Stimulated activated naive CD4-positive, alpha-beta T cell (primary cell): ENCODE measurements at regions not wholly inside any gene's neighbourhood (a gene's known extent, or its start where the extent isn't known, plus 50 kb on each side); places are given as distances from the start of the nearest gene placed in this dataset.

ENCODE experiments used
- DNase-seq, 6 experiments: peaks; one replicate each; lab custom pipeline; 2025; lab: John Stamatoyannopoulos, UW

DNA sequence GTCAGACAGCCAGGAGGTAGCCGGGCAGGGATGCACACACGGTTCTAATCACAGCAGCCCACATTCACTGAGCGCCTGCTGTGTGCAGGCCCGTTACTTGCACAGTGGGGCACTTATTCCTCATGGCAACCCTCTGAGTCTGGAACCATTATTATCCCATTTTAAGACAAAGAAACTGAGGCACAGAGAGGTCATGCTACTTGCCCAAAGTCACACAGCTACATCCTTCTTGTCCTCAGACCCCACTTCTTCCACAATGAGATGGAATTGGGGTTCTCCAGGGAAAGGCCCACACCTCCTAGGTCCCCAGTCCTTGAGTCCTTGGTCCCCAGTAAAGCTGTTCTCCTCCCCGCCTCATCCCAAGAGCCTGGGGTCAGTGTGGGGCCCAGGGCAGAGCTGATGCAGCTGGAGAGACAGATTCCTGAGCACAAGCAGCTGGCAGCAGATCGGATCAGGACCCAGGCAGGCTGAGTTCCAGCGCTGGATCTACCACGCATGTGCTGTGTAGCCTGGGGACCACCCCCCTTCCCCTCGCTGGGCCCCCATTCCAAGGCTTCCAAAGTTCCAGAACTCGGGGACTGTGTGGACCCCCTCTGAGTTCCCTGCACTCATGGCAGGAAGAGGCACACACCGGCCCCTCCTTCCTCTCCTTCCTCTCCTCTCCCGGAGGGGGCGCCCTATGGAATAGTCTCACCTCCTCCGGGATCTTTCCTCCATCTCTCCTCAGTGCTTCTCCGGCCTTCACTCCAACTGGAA lies 393.4 kb downstream of the MATN1 start:
- DNase-seq = no peak

DNA sequence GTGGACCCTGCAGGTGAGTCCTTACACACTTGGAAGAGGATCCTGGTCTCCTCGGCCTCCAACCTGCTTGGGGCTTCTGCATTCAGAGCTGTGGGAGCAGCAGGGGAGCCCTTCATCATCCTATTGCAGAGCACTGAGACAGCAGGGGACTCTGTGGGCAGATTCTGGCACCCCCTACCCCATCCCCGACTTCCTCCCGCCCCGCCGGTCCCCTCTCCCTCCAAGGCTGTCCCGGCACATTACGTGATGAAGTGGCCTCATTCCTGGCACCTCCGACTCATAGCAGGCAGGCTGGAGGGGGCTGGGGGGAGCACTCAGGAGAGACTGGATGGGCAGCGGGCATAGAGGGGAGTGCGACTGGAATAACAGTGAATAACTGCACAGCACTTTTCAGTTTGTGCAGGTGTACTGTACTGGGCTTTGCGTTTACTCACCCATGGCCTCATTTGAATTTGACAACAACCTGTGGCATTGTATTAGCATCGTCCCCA lies 394.1 kb downstream of the MATN1 start:
- DNase-seq = no peak

DNA sequence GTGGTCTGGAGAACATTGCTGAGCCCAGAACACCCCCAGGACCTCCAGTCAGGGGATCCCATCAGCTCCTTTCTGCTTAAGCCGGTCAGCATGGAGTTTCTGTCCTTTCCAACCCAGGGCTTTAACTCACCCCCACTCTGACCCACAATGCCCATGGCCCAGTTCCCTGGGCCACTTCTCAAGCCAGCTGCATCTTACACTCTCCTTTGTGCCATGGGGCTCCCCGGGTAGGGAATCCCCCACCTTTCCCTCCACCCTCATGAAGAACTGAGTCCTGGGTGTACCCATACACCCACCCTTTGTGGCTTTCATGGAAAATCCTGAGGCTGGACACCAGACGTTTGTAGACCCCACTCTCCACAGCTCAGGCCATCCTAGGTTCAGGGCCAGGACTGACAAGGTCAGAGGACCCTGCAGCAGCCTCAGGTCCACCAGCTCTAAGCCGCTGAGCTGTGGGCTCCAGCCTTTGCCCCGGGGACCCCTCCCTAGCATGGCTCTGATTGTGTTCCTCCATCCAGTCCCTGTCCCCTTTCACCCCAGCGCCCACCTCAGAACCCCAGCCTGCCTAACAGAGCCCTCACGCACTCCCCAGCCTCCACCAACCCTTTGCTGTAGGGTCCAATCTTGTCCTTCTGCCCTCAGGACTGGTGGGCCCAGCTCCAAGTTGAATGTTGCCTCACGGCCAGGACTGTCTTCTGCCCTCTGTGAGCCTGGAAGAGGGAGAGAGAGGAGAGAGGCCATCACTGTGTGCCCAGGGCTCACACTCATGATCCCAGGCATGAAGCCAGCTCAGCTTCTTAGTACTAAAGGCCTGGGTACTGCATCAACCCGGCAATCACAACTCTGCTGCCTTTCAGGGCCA lies 394.8 kb downstream of the MATN1 start:
- DNase-seq = no peak

DNA sequence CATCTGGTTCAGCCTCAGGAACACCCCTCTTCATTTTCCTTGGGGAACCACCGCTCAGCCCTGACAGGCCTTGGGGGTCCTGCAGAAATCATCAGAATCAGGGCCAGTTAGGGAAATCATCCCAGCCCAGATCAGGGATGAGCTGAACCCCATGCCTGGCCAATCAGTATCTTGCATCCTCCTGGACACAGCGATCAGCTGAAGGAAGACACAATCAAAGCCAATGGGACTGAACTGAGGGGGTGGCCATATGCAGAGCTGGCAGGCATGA lies 395.4 kb downstream of the MATN1 start:
- DNase-seq = no peak

DNA sequence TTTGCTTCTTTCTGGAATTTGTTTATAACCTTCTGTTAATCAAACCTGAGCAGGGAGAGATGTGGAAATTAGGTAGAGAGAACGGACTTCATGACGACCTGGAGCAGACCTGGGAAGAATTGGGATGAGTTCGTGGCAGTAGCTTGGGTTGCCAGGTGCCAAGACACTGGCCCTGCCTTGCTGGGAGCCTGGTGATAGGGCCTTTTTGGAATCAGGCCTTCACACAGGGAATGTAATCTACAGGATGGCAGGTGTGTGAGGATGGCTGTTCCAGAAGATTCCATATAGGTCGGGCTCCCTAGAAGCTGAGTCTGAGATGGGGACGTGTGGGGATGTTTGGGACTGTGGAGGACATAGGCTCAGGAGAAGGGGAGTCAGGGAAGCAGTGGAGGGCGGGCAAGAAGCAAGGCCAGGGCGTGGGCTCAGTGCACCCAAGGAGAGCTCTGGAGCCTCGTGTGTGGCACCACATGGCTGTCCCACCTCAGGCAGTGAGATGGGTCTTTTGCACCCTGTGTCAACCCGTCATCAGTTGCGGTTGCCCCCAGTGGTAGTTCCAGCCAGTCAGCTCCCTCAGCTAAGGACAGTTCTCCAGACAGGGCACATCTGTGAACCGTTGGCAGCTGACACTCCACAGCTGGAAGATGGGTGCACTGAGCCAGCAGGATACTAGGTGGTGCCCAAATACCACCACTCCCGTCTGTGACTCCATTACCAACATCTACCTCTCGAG lies 395.9 kb downstream of the MATN1 start:
- no peak for DNase-seq

DNA sequence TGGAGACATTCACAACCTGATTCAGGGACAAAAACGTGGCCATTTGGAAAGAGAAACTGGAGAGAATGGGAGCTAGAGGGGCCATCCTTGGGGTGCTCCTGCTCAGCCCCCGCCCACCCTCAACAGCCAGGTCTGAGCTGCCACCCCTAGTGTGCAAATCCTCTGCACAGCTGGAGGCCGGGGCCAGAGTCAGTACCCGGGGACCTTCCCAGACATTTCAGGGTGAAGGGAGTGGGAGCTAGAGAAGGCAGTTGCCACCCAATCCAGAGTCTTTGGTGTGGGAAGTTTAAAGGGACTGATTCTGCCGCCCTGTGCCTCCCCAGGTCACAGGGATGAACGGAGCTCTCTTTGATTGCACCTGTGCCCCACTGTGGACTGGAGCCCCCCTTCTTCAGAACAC lies 397.4 kb downstream of the MATN1 start:
- no peak for DNase-seq

DNA sequence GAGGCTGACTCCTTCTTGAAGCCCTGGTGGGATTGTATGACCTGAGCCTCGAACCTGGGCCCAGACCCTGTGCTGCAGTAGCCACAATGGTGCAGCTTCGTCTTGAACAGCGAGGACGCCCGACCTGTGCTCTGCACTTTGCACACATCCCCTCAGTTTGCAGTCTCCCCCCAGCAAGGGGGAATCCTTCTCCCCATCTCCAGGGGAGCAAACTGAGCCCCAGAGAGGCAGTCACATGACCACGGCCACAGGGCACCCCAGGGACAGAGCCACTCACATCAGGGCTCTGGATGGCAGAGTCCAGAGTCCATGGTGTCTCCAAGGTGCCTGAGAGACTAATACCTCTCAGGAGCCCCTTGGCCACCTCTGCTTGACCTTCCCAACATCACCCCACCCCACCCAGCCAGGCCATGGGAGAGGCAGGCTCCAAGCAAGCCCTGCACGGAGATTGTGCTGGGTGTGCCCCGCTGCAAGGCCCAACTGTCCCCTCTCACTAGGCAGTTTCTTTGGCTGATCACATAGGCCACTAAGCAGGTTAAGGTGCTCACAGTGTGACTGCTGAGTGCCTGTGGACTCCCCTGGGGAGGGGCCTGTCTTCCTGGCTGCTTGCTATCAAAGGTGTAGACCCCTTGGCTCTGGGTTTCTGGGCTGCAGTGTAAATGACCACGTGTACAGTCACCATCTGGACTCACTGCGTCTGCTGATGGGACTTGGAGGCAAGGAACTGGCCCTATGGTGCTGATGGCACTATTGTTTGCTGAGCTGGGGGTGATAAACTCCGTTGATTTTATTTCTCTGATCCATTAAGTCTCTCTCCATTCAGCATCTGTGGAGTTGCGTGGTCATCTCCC lies 398.1 kb downstream of the MATN1 start:
- DNase-seq = no peak

DNA sequence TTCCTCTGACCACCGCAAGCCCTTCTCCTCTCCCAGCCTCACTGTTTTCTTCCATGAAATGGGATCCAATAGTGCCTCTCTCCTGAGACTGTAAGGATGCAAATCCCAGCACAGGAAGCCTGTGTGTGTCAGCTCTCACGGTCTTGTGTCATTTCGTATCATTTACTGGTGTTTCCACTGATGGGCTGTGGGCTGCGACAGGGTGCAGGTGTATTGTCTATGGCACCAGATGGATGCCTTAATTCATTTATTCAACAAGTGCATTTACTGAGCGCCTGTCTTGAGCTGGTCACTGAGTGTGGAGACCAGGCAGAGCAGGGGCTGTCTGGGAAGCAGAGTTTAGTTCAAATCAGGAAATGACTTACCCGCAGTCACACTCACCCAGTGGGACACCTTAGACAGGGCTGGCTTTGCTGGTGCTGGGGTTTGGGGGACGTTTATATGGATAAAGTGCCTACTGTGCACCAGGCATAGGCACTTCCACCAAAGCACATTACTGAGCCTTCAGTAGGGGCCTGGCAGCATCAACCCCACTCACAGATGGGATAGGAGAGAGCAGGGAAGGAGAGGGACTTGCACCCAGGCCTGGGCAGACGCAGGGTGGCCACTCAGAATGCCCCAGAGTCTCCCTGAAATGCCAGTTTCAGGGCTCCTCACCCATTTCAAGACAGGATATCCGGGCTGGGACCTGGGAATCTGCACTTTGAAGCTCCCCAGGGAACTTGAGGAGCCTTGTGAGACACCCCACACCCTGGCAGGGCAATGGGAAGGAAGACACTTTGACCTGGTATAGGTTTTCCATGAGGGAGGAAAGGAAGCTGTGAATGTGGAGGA lies 398.9 kb downstream of the MATN1 start:
- no peak for DNase-seq

DNA sequence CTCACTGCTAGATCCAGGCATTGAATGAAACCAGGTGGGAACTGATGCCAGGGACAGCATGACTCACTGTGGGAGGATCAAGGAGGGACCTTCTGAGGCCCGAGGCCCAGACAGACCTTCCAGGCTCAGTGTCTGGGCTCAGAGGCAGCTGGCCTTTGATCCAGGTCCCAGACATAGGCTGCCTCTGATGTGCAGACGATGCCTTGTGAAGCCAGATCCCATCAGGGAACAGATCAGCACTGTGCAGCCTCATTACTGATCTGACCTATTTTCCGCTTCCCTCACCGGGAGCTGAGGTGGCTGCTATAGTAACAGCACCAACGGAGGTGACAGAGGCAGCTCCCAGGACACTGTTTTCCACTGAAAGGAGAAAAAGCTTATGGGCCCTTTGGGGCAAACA lies 399.5 kb downstream of the MATN1 start:
- DNase-seq = no peak

DNA sequence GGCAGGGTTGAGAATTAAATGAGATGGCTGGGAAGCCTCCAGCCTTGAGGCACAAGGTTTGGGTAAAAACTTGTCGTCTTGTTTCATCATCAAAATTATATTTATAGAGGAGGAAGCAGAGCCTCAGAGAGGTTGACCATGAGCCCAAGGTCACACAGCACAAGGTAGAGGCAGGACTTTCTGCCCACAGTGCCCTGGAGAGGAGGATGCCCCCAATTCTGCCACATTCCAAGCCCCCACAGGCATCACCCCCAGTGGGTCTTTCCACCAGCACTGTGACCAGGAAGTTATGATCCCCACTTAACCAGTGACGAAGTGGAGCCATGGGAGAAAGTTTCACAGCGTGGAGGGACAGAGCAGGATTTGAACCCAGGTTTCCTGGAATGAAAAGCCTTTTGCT lies 400.0 kb downstream of the MATN1 start:
- no peak for DNase-seq

DNA sequence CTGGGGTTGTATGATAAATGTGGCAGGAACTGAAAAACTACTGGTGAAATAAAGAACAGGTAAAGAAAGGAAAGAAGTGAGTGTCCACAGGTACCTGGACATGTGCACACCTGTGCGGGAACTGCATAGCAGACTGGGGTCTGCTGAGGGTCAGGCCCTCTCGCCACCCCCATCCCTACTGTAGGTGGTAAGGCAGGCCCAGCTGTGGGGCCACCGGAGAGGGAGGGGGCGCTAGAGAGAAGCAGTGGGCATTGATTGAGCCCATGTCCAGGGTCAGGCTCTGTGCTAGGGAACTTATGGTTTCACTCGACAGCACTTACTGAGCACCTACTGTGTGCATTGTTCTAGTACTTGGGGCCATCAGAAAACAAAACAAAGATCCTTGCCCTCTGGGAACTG lies 400.5 kb downstream of the MATN1 start:
- DNase-seq = no peak

DNA sequence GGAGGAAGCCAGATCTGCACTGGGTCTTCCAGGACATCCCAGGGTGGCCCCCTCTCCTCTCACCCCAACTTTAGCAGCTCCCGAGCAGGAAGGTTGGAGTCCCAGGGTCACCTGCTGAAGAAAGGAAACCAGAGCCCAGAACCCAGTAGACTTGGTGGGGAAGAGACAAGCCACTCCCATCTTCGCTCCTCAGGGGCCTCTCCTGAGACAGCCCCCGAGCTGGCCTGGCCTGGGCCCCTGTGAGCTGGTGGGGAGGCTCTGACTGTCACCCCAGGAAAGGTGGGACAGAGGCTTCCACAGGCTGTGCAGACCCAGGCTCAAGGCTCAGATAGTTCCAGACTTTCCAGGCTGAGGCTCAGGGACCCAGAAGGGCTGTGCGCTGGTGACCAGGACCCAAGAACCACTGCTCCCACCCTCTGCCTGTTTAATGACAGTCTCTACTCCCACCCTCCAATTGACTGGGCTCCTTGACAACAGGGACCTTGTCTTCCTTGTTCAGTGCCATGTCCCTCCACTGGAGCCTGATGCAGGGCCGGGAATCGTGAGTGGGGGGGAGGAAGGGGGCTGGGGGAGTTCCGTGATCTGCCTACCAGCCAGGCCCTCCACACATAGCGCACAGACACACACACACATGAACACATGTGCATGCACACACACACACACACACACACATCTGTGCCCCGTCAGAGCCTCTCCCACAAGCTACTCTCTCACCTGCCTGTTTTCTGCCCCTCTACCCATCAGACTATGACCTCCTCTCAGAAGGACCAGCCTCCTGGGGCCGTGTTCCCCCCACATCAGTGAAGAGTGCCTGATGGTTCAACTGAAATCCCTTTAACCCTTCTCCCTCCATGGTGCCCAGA lies 401.2 kb downstream of the MATN1 start:
- no peak for DNase-seq

DNA sequence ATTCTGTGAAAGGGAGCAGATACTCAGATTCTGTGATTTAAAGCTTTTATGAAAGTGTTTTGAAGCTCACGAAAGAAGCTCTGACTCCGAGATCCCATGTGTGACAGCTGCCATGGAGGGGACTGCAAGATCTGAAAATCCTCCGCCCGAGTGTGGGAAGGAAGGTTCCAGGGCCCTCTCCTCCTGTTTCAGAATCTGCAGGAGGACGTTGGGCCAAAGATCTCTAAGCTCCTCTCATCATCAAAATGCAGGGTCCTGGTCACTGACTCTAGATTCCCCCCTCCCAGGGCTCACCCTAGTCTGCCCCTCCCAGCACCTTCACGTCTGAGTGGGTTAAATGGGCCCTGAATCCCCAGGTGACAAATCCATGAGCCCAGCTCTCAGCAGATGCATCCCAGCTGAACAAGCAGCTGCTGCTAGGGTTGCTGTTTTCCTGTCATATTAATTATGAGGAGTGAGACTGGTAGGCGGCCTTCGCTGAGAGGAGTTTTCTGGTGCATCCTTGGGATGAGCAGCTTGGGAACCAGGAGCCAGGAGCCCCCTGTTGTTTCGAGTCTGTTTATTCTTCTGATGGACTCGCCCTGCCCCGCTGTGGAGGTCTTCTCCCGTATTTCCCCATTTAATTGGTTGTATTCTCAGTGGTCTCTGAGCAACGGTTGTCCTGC lies 402.0 kb downstream of the MATN1 start:
- no peak for DNase-seq

DNA sequence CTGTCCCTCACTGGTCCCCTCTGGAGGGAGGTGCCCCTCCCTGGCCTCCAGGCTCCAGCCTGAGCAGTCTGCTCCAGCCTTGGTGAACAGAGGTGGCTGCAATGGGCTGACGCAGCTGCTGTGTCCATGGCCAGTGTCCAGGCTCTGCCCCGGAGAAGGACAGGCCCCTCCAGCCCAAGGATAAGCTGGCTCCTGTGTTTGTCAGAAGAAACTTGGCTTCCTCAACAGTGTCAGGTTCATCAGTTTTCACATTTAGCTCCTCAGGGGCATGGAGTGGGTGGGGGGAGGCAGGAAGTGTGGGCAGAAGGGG lies 402.8 kb downstream of the MATN1 start:
- no peak for DNase-seq

DNA sequence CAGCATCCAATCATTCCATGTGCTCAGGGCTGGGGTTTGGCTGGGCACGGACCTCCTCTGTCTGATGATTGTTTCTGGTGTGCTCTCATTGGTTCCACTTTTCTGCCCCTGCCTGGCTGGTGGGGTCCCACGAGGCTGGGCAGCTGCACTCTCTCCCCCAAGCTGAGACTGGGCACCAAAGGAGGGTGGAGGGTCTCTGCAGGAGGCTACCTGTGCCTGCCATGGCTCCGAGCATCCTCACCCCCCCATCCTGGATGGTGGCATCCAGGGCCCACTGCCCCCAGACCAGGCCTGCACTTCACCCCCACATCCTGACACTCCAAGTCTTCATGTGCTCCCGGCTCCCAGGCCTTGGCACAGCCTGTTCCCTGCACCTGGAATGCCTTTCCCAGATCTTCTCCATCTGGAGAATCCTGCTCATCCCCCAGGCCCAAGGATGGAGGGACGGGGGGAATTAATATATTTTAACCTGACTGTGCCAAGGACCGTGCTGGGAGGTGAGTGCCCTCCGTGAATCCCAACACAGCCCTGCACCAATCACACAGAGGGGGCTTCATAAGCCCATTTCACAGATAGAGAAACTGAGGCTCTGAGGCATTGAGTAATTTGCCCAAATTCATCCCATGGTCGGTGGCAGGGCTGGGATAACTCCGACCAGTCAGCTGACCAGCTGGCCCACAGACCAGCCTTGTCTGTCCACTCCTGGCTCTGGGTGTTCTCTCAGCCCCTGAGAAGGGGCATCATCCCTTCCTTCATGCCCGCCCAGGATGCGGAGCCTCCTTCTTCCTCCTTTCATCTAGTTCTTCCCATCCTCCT lies 403.4 kb downstream of the MATN1 start:
- DNase-seq = no peak

DNA sequence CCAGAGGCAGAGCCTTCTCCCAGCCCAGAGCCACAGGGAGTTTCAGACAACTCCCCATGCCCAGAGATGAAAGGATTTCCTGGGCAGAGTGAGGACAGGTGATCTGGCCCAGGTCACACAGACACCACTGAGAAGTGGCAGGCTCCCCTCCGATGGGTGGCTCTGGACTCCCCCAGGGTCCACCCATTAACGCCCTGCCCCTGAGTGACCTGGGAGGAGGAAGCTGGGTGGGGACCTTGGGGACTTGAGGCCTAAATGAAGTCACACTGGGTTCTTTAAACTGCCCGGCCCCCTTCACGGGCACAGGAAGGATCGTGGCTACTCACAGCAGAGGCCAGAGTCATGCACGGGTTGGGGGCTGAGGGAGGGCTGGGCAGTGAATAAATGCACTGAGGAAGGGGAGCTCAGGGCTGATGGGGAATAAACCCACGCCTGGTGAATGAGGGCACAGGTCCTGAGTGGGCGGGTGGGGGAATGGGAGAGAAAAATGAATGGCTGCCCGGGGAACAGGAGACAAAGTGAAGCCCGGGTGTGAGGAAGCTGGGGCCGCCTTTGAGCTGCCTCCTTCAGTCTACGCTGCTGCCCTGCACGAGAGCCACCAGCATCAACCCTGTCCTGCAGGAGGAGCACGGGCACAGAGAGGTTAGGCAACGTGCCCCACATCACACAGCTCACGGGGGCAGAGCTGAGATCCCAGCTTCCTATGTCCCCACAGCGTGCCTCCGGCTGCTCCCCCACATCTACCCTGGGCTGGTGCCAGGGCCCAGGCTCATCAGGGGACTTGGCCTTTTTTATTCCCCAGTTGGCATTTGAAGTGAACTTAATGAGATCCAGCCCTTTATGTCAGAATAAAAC lies 404.3 kb downstream of the MATN1 start:
- no peak for DNase-seq

DNA sequence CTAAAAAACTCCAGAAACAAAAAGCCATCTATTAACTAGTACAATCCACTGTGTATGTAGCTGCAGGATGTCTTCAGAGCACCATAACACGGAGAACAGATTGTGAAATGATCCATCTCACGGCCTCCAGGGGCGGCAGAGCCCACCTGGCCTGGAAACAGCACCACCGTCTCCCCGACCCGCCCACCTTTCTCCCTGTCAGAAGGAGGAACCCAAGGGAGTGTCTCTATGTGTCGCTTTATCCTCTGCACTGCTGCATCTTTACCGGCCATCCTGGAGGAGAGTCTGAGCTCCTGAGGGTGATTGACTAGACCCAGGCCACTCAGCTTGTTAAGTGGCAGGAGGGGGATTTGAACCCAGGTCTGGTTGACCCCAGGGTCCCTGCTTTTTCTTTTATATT lies 405.0 kb downstream of the MATN1 start:
- no peak for DNase-seq

DNA sequence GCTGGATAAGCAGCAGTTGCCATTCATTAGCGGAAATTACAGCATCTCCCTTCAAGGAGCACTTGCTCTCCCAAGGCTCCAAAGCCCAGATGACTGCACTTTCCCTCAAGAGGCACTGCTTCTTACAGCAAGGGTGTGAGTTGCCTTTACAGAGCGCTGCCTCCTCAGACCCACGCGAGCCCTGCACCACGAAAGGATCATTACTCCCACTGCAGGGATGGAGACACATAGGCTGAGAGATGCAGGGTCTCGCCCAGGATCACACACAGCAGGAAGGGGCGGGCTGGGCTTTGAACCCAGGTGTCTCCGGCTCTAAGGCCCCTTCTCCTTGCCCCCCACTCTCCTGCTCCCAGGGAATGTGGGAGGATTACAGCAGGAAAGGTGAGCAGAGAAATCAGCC lies 405.5 kb downstream of the MATN1 start:
- no peak for DNase-seq
